ENCODE measurements at regions not wholly inside any gene's neighbourhood (a gene's known extent, or its start where the extent isn't known, plus 50 kb on each side); places are given as distances from the start of the nearest gene placed in this dataset.

- ATAC-seq (no peak), DNase-seq (no peak)
- Histone ChIP-seq H4K20me1 (ENCODE audit: low read length) (no peaks in the 10 kb centered on the region), H3K27ac (ENCODE audit: low read length) (no peak overlapping the region), H3F3A (ENCODE audit: low read length, unreplicated experiment) (no peaks in the 10 kb centered on the region), H3K4me1 (ENCODE audit: insufficient read depth, low read length) (no peaks in the 10 kb centered on the region), H3K9me3 (ENCODE audit: low read length) (no peaks in the 10 kb centered on the region), H2AFZ (ENCODE audit: low read length) (no peak overlapping the region), H3K27me3 (ENCODE audit: low read length) (peaks cover 34% of the 10 kb centered on the region), H3K9ac (ENCODE audit: low read length) (no peak overlapping the region), H3K4me3 (ENCODE audit: low read length) (no peak overlapping the region), H3K9me2 (replicated peaks; ENCODE audit: low read length) (no peaks in the 10 kb centered on the region), H3K4me2 (ENCODE audit: low read length) (no peak overlapping the region), H3K79me2 (ENCODE audit: low read length) (no peaks in the 10 kb centered on the region), H3K36me3 (ENCODE audit: low read depth, low read length) (no peaks in the 10 kb centered on the region)
- BruUV-seq (replicated peaks) = no TSS peak
- intact Hi-C loops (cut with micrococcal nuclease) = no loop called here
- POLR2A ChIA-PET (ENCODE audit: unreplicated experiment) = no interaction called here
- CTCF ChIA-PET = no interaction called here
- TF ChIP-seq EZH2phosphoT487 (IDR thresholded peaks at IDR 0.05; ENCODE audit: borderline replicate concordance, low read length) (no peak), CTCF (conservative IDR thresholded peaks at IDR 0.05; ENCODE audit: low read depth, low read length) (no peak), EZH2 (IDR thresholded peaks at IDR 0.05; ENCODE audit: low read length, unreplicated experiment) (no peak)
Observed at GRCh38 chr13:103153466-103153865, 87.2 kb upstream of the SLC10A2 start.

- ChIA-PET POLR2A (ENCODE audit: unreplicated experiment) (no interaction called here), CTCF (no interaction called here)
- H3K4me2 ChIP-seq (ENCODE audit: low read length) = no peak overlapping the region
- no peaks in the 10 kb centered on the region for H4K20me1 ChIP-seq (ENCODE audit: low read length)
- no peaks in the 10 kb centered on the region for H3K9me3 ChIP-seq (ENCODE audit: low read length)
- H3K4me1 ChIP-seq (ENCODE audit: insufficient read depth, low read length) = no peaks in the 10 kb centered on the region
- intact Hi-C loops (cut with micrococcal nuclease) = no loop called here
- H3K79me2 ChIP-seq (ENCODE audit: low read length) = no peaks in the 10 kb centered on the region
- DNase-seq (no peak), ATAC-seq (no peak)
- no peaks in the 10 kb centered on the region for H3K9me2 ChIP-seq (replicated peaks; ENCODE audit: low read length)
- H3F3A ChIP-seq (ENCODE audit: low read length, unreplicated experiment) = no peaks in the 10 kb centered on the region
- no peak overlapping the region for H2AFZ ChIP-seq (ENCODE audit: low read length)
- no peaks in the 10 kb centered on the region for H3K36me3 ChIP-seq (ENCODE audit: low read depth, low read length)
- H3K9ac ChIP-seq (ENCODE audit: low read length) = no peak overlapping the region
- no peak overlapping the region for H3K4me3 ChIP-seq (ENCODE audit: low read length)
- no TSS peak for BruUV-seq (replicated peaks)
- no peak for TF ChIP-seq EZH2 (IDR thresholded peaks at IDR 0.05; ENCODE audit: low read length, unreplicated experiment)
- TF ChIP-seq EZH2phosphoT487 (IDR thresholded peaks at IDR 0.05; ENCODE audit: borderline replicate concordance, low read length) = no peak
- no peak for TF ChIP-seq CTCF (conservative IDR thresholded peaks at IDR 0.05; ENCODE audit: low read depth, low read length)
- 0 out of 2 replicates have a peak, but pooled peaks cover 4% of the 10 kb centered on the region for H3K27me3 ChIP-seq (ENCODE audit: low read length)
- no peak overlapping the region for H3K27ac ChIP-seq (ENCODE audit: low read length)
Observed at GRCh38 chr13:103147961-103148360, 81.7 kb upstream of the SLC10A2 start.

GRCh38 chr13:103145442-103145841 lies 79.2 kb upstream of the SLC10A2 start:
- H3K4me2 ChIP-seq (ENCODE audit: low read length) = no peak overlapping the region
- H3K4me3 ChIP-seq (ENCODE audit: low read length) = no peak overlapping the region
- H3K9me2 ChIP-seq (replicated peaks; ENCODE audit: low read length) = no peaks in the 10 kb centered on the region
- H2AFZ ChIP-seq (ENCODE audit: low read length) = no peak overlapping the region
- no peaks in the 10 kb centered on the region for H3K4me1 ChIP-seq (ENCODE audit: insufficient read depth, low read length)
- TF ChIP-seq EZH2 (IDR thresholded peaks at IDR 0.05; ENCODE audit: low read length, unreplicated experiment) (no peak), CTCF (conservative IDR thresholded peaks at IDR 0.05; ENCODE audit: low read depth, low read length) (no peak), EZH2phosphoT487 (IDR thresholded peaks at IDR 0.05; ENCODE audit: borderline replicate concordance, low read length) (no peak)
- no peak overlapping the region for H3K9ac ChIP-seq (ENCODE audit: low read length)
- no peaks in the 10 kb centered on the region for H3K9me3 ChIP-seq (ENCODE audit: low read length)
- no TSS peak for BruUV-seq (replicated peaks)
- H3K27me3 ChIP-seq (ENCODE audit: low read length) = peaks cover 18% of the 10 kb centered on the region; the same call in 1 of the 2 replicates
- no peak overlapping the region for H3K27ac ChIP-seq (ENCODE audit: low read length)
- no peak for DNase-seq
- POLR2A ChIA-PET (ENCODE audit: unreplicated experiment) = no interaction called here
- H3K36me3 ChIP-seq (ENCODE audit: low read depth, low read length) = no peaks in the 10 kb centered on the region
- no peak for ATAC-seq
- H3F3A ChIP-seq (ENCODE audit: low read length, unreplicated experiment) = no peaks in the 10 kb centered on the region
- no peaks in the 10 kb centered on the region for H3K79me2 ChIP-seq (ENCODE audit: low read length)
- no peaks in the 10 kb centered on the region for H4K20me1 ChIP-seq (ENCODE audit: low read length)
- CTCF ChIA-PET = no interaction called here
- intact Hi-C loops (cut with micrococcal nuclease) = no loop called here
